ENCODE measurements at regions not wholly inside any gene's neighbourhood (a gene's known extent, or its start where the extent isn't known, plus 50 kb on each side); places are given as distances from the start of the nearest gene placed in this dataset.

DNA sequence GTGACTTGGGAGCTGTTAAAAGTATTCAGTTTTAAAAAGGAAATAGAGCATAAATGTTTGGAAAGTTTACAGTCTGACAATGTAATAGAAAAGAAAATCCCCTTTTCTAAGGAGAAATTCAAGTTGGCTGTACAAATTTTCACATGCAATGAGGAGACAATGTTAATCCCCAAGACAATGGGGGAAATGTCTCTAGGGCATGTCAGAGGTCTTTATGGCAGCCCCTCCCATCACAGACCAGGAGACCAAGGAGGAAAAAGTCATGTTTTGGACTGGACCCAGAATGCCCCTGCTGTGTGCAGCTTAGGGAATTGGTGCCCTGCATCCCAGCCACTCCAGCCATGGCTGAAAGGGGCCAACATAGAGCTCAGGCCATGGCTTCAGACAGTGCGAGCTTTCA, 831.1 kb upstream of the ADGRL3 start:
- TF ChIP-seq, protein P1, sequence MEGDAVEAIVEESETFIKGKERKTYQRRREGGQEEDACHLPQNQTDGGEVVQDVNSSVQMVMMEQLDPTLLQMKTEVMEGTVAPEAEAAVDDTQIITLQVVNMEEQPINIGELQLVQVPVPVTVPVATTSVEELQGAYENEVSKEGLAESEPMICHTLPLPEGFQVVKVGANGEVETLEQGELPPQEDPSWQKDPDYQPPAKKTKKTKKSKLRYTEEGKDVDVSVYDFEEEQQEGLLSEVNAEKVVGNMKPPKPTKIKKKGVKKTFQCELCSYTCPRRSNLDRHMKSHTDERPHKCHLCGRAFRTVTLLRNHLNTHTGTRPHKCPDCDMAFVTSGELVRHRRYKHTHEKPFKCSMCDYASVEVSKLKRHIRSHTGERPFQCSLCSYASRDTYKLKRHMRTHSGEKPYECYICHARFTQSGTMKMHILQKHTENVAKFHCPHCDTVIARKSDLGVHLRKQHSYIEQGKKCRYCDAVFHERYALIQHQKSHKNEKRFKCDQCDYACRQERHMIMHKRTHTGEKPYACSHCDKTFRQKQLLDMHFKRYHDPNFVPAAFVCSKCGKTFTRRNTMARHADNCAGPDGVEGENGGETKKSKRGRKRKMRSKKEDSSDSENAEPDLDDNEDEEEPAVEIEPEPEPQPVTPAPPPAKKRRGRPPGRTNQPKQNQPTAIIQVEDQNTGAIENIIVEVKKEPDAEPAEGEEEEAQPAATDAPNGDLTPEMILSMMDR (IDR thresholded peaks at IDR 0.05; ENCODE audit: low read depth, low read length, missing control alignments) = no peak
- DNase-seq = no peak
- Histone ChIP-seq H3K27me3 (replicated peaks) (no peaks in the 10 kb centered on the region), H3K4me3 (ENCODE audit: low read depth, low read length) (no peak overlapping the region), H3K27ac (no peak overlapping the region), H3K36me3 (replicated peaks) (no peaks in the 10 kb centered on the region)
- in situ Hi-C loops (cut with HindIII; ENCODE audit: low pct_ligation_motif_present, low sequenced_read_pairs) = no loop called here

DNA sequence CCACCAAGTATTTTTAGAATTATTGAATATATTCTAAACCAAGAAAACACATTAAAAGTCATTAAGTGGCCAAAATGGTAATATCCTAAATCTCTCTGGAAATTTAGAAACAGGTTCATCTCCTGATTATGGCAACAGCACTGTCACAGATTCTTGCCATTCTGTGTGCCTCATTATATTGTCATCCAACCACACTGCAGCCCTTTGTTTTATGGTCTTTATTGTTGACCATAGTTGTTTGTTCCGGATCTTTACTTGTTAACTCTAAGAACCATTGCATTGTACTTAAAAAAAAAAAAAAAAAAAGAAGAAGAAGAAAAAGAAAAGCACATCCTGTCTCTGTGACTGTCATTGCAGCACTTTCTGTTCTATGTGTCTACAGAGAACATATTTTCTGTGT, 822.1 kb upstream of the ADGRL3 start:
- Histone ChIP-seq H3K36me3 (replicated peaks) (no peaks in the 10 kb centered on the region), H3K27me3 (replicated peaks) (no peaks in the 10 kb centered on the region)
- DNase-seq = no peak

DNA sequence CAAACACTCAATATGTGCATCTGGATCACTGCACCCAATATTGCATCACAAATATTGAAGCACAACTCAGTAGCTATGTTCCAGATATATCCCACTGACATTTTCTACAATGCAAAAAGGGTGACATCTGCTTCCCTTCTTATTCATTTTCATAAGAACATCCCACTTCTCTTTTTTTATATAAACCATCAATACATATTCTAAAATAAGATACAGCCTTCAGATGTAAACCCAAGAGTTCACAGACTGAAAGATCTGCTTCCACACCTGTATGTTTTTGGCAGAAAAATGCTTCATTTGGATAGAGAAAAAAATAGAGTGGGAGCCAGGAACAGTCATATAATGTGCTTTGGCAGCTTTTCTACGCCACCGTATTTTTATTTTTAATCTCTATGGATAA, 815.6 kb upstream of the ADGRL3 start:
- in situ Hi-C loops (cut with HindIII; ENCODE audit: low pct_ligation_motif_present, low sequenced_read_pairs) = no loop called here
- H3K36me3 ChIP-seq (replicated peaks) = no peaks in the 10 kb centered on the region
- no peak overlapping the region for H3K27ac ChIP-seq
- H3K27me3 ChIP-seq (replicated peaks) = no peaks in the 10 kb centered on the region
- TF ChIP-seq, protein P1 (IDR thresholded peaks at IDR 0.05; ENCODE audit: low read depth, low read length, missing control alignments) = no peak
- DNase-seq = no peak
- no peak overlapping the region for H3K4me3 ChIP-seq (ENCODE audit: low read depth, low read length)

More for the DNA sequence above, 822.1 kb upstream of the ADGRL3 start:
- Histone ChIP-seq H3K27ac (no peak overlapping the region), H3K4me3 (ENCODE audit: low read depth, low read length) (no peak overlapping the region)
- in situ Hi-C loops (cut with HindIII; ENCODE audit: low pct_ligation_motif_present, low sequenced_read_pairs) = no loop called here
- TF ChIP-seq, protein P1 (IDR thresholded peaks at IDR 0.05; ENCODE audit: low read depth, low read length, missing control alignments) = no peak

DNA sequence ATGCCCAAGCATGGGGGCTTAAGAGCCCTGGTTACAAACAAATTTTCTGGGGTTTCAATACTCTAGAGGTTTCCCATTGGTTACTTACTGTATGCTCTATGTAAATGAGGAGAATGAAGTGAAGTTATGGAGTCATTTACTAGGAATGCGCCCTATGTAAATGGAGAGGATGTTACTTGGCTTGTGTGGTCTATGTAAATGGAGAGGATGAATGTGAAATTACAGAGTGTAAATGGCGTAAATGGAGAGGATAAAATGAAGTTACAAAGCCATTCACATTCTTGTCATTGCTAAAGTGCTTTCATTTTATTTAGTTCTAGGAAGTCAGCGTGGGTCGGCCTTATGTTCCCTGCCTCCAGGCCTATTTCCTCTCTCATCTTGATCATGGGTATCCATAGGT, 810.5 kb upstream of the ADGRL3 start:
- Histone ChIP-seq H3K27ac (no peak overlapping the region), H3K4me3 (ENCODE audit: low read depth, low read length) (no peak overlapping the region), H3K27me3 (replicated peaks) (no peaks in the 10 kb centered on the region), H3K36me3 (replicated peaks) (no peaks in the 10 kb centered on the region)
- no peak for DNase-seq
- TF ChIP-seq, protein P1 (IDR thresholded peaks at IDR 0.05; ENCODE audit: low read depth, low read length, missing control alignments) = no peak
- in situ Hi-C loops (cut with HindIII; ENCODE audit: low pct_ligation_motif_present, low sequenced_read_pairs) = no loop called here

DNA sequence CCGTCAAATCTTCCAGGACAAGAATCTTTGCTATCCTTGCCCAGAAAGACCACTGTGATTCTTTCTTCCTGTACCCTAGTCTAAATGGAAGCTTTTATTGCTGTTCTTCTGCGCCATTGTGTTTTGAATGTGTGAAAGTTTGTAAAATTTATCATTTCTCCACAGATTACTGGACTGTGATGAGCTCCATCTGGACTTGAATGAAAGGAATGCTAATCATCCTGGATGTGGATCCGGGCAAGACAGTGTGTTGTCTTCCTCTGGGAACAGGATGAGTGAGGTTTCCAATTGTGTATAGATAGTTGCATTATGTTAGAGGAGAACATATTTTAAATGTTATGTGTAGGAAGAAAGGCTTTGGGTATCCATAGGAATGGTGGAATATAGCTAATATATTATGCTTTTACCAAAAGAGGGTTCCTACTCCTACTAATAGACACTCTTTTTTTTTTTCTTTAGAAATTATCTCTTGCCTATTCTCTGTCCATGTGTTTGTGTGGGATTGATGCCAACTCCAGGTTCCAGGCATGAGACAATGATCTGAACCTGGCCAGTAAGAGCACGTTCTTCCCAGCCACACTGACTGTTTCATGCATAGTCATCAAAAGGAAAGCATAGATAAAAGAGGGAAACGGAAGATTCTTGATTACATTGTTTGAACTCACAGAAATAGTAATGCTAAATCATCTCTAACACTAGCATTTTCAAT, 803.6 kb upstream of the ADGRL3 start:
- Histone ChIP-seq H3K27ac (no peak overlapping the region), H3K36me3 (replicated peaks) (no peaks in the 10 kb centered on the region), H3K27me3 (replicated peaks) (no peaks in the 10 kb centered on the region), H3K4me3 (ENCODE audit: low read depth, low read length) (no peak overlapping the region)
- DNase-seq = peak; percentile 51
- TF ChIP-seq, protein P1 (IDR thresholded peaks at IDR 0.05; ENCODE audit: low read depth, low read length, missing control alignments) = no peak
- in situ Hi-C loops (cut with HindIII; ENCODE audit: low pct_ligation_motif_present, low sequenced_read_pairs) = no loop called here

DNA sequence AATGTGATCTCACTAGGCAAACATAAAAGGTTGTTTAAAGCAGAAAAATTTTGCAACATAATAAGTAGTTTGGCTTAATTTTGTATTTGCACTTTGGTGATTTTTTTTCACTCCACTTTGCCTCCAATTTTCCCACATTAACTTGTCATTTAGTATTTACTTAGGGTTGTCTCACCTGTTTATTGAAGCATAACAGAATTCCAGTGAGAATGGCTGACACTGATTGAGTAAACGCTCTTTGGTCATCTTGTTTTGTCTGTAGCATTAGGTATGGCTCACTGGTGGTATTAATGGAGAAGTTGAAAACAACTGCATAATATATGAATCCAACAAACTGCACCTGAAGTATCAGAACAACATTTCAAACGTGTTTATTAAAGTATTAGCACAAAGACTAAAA, 799.5 kb upstream of the ADGRL3 start:
- TF ChIP-seq, protein P1 (IDR thresholded peaks at IDR 0.05; ENCODE audit: low read depth, low read length, missing control alignments) = no peak
- Histone ChIP-seq H3K36me3 (replicated peaks) (no peaks in the 10 kb centered on the region), H3K4me3 (ENCODE audit: low read depth, low read length) (no peak overlapping the region), H3K27me3 (replicated peaks) (no peaks in the 10 kb centered on the region), H3K27ac (no peak overlapping the region)
- DNase-seq = no peak
- in situ Hi-C loops (cut with HindIII; ENCODE audit: low pct_ligation_motif_present, low sequenced_read_pairs) = no loop called here
